Esophagus muscularis mucosa (tissue), 4 donors: ENCODE measurements at regions not wholly inside any gene's neighbourhood (a gene's known extent, or its start where the extent isn't known, plus 50 kb on each side); places are given as distances from the start of the nearest gene placed in this dataset.
A peak's percentile ranks its signal among the peaks of the same experiment; 100 is the strongest.

ENCODE experiments used
- DNase-seq: peaks from one replicate; pipeline ENCODE4 v3.0.0-alpha.2; 2017; ENCODE audit errors: extremely low spot score
- H3K27ac ChIP-seq, 4 donors: fragments of 200-600 bp; sonication (generic); replicated peaks in 1 of 4; 1 replicate in 3 of 4; 2 replicates in 1 of 4; pipeline ENCODE4 v1.5.1; 2016 to 2019; ENCODE audit warnings: mild to moderate bottlenecking in 1 of 4
- H3K27me3 ChIP-seq, 4 donors: fragments of 200-600 bp; sonication (generic); one replicate each; pipeline versions ENCODE4 v1.5.1 to v1.6.0; 2016 to 2019
- H3K36me3 ChIP-seq, 4 donors: fragments of 200-600 bp; sonication (generic); one replicate each; pipeline ENCODE4 v1.5.1; 2016 to 2019
- H3K4me1 ChIP-seq, 4 donors: fragments of 200-600 bp; sonication (generic); one replicate each; pipeline ENCODE4 v1.5.1; 2016 to 2019
- H3K4me3 ChIP-seq, 4 donors: fragments of 200-600 bp; sonication (generic); 1 replicate in 2 of 4; 2 replicates in 2 of 4; pipeline ENCODE4 v1.5.1; 2016 to 2019; ENCODE audit warnings: mild to moderate bottlenecking in 4 of 4, moderate library complexity in 1 of 4
- H3K9me3 ChIP-seq, 4 donors: fragments of 200-600 bp; sonication (generic); 1 replicate in 3 of 4; 2 replicates in 1 of 4; pipeline ENCODE4 v1.5.1; 2016 to 2019
- EP300 ChIP-seq: sonication (generic); formaldehyde crosslinking; IDR thresholded peaks from one replicate; pipeline ENCODE4 v1.6.1; 2017; ENCODE audit warnings: antibody characterized with exemption
- POLR2A ChIP-seq: fragments of 450-650 bp; IDR thresholded peaks from one replicate; pipeline ENCODE4 v1.6.1; 2017; ENCODE audit warnings: antibody characterized with exemption, moderate library complexity, mild to moderate bottlenecking, low read depth
- POLR2AphosphoS5 ChIP-seq, 2 donors: sonication (generic); formaldehyde crosslinking; IDR thresholded peaks; one replicate each; pipeline ENCODE4 v1.6.1; 2017; ENCODE audit warnings: antibody characterized with exemption in 2 of 2
- WGBS: methylation state at CpG from one replicate; pipeline ENCODE4 v1.1.5; 2018; 5-methylcytosine and 5-hydroxymethylcytosine counted together
- intact Hi-C: fragments of 100-400 bp; cut with DNase I; formaldehyde crosslinking; loops from one replicate; pipeline ENCODE4 v1.15.1; 2023
- TF ChIP-seq, protein P1 (sequence below), 3 experiments: fragments of 200-600 bp in 2 of 3; fragments of 450-650 bp in 1 of 3; sonication (generic) in 2 of 3; IDR thresholded peaks; one replicate each; pipeline ENCODE4 v1.5.1; 2017 to 2019; ENCODE audit warnings: antibody characterized with exemption in 3 of 3, mild to moderate bottlenecking in 2 of 3, moderate library complexity in 1 of 3

DNA sequence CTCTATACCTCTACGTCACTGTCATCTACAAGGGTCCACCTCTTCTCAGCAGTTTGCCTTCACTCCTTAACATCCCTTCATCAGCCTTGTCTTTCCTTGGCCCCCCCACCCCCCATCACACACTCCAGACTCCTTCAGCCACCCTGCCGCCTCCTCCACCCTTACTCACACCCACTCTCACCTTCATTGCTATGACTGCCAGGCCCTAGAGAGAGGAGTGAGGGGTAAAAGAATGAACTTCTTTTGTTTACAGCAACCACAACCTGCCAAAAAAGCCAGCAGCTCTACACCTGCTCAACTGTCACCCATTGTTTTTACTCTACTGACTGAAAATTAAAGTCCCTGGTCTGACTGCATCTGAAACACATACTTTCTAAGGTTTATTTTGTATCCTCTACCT lies 112.8 kb downstream of the DUSP6 start:
- H3K4me3 ChIP-seq, result no peak overlapping the region

DNA sequence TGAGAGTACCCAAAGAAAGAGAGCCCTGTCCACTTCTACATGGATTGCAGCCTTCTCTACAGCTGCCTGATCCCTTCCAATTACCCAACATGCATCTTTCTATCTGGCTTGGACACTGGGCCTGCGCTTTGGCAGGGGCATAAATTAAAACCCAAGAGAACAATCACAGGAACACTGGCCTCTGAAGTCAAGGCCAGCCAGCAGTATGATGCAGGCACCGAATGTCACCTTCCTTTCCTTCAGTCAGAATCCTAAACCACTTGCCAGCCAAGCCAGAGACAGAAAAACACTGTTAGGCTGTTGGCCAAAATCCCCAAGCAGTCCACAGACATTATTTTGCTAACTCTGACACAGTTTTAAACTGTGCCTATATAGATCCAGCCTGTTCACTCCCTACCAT lies 113.7 kb downstream of the DUSP6 start:
- TF ChIP-seq POLR2AphosphoS5 (IDR thresholded peaks at IDR 0.05) (peak; percentile 37 to 75), EP300 (no peak)
- Histone ChIP-seq H3K4me1 (peaks cover 14 to 19% (median 16%) of the 10 kb centered on the region in 4 donors), H3K9me3 (no peaks in the 10 kb centered on the region), H3K27me3 (no peaks in the 10 kb centered on the region), H3K36me3 (no peaks in the 10 kb centered on the region), H3K27ac (peak overlapping the region; percentile 49 to 67 (median 66)), H3K4me3 (no peak overlapping the region)
- DNase-seq, result no peak
- WGBS, result 21% methylated on average over 2 of the region's 2 CpGs
- intact Hi-C loops, result no loop called here

More for the DNA sequence above, 112.8 kb downstream of the DUSP6 start:
- no peak for TF ChIP-seq EP300
- TF ChIP-seq, protein P1, sequence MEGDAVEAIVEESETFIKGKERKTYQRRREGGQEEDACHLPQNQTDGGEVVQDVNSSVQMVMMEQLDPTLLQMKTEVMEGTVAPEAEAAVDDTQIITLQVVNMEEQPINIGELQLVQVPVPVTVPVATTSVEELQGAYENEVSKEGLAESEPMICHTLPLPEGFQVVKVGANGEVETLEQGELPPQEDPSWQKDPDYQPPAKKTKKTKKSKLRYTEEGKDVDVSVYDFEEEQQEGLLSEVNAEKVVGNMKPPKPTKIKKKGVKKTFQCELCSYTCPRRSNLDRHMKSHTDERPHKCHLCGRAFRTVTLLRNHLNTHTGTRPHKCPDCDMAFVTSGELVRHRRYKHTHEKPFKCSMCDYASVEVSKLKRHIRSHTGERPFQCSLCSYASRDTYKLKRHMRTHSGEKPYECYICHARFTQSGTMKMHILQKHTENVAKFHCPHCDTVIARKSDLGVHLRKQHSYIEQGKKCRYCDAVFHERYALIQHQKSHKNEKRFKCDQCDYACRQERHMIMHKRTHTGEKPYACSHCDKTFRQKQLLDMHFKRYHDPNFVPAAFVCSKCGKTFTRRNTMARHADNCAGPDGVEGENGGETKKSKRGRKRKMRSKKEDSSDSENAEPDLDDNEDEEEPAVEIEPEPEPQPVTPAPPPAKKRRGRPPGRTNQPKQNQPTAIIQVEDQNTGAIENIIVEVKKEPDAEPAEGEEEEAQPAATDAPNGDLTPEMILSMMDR (IDR thresholded peaks at IDR 0.05), result no peak
- no peak for TF ChIP-seq POLR2AphosphoS5 (IDR thresholded peaks at IDR 0.05)
- TF ChIP-seq POLR2A, result no peak
- 74% methylated on average over 2 of the region's 2 CpGs for WGBS
- intact Hi-C loops, result no loop called here
- DNase-seq, result no peak
- Histone ChIP-seq H3K27me3 (no peaks in the 10 kb centered on the region), H3K4me1 (peaks cover 14 to 28% (median 24%) of the 10 kb centered on the region in 4 donors), H3K36me3 (no peaks in the 10 kb centered on the region), H3K27ac (peak overlapping the region; percentile 49 to 67 (median 66)), H3K9me3 (no peaks in the 10 kb centered on the region)

DNA sequence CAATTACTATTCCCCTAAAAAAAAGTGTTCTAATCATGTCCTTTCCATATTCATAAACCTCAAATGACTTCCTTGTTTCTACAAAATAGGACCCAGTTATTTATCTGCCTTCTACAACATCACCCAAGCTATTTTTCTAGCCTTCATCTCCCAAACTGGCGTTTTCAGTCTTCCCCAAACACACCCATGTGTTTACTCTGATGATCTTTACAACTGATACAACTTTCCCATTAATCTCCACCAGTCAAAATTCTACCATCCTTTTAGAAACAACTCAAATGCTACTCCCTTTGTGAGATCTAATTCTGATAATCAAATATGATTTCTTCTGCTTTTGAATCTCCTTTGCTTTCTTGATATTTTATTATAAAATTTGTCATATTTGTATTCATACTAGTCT lies 114.5 kb downstream of the DUSP6 start:
- Histone ChIP-seq H3K27me3 (no peaks in the 10 kb centered on the region), H3K36me3 (no peaks in the 10 kb centered on the region), H3K4me3 (no peak overlapping the region), H3K4me1 (peaks cover 14 to 18% (median 16%) of the 10 kb centered on the region in 4 donors), H3K9me3 (no peaks in the 10 kb centered on the region), H3K27ac (peak overlapping the region in 1 of 4 donors; percentile 49)
- no peak for DNase-seq
- 91% methylated on average over 1 of the region's 1 CpG for WGBS
- TF ChIP-seq EP300 (no peak), POLR2AphosphoS5 (IDR thresholded peaks at IDR 0.05) (no peak), POLR2A (no peak)
- TF ChIP-seq, protein P1 (IDR thresholded peaks at IDR 0.05), result no peak
- intact Hi-C loops, result no loop called here

DNA sequence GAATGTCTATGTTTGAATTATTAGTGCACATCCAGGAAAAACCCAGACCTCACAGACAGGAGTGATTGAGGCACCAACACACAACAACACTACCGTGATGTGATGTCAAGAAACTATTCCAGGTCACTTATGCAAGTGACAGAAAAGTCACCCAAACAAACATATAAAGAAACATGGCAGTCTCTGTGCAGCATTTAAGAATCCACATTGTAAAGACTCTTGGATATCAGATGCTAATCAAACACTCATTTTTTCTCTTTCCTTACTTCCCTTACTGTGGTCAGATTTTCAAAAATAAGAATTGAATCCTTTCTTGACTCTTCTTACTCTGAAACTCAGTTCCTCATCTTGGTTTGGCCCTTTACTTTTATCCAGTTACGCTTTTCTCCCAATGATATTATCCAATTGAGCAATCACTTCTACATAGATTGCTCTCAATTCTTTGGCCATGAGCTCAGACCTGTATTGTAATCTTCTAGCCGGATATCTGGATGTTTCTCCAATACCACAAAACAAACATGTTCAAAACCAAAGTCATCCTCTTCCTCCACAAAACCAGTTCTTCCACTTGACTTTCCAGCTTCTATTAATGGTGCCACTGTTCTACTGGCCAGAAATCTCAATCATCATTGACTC lies 115.4 kb downstream of the DUSP6 start:
- intact Hi-C loops, result no loop called here
- H3K9me3 ChIP-seq, result no peaks in the 10 kb centered on the region

DNA sequence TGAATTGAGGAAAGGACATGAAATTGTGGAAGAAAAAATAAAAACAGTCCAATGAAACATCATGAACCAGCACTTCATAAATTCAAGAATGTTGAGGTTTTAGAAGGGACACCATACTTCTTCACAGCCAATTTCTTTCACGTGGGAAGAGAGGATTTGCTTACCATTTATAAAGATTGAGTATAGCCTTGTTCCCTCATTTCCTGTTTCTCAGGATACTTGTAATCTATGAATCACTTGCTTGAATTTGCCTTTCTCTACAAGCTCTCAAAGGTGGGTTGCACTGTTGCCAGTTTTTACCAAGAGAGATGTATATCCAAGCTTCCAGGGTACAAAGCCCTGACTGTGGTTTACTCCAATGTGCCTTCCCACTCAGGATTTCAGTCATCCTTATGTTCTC lies 116.1 kb downstream of the DUSP6 start:
- H3K27me3 ChIP-seq, result no peaks in the 10 kb centered on the region
- no peak overlapping the region for H3K27ac ChIP-seq
- no peaks in the 10 kb centered on the region for H3K36me3 ChIP-seq
- intact Hi-C loops, result no loop called here
- WGBS, result 42% methylated on average over 1 of the region's 1 CpG
- TF ChIP-seq, protein P1 (IDR thresholded peaks at IDR 0.05), result no peak
- TF ChIP-seq POLR2AphosphoS5 (IDR thresholded peaks at IDR 0.05) (no peak), POLR2A (no peak), EP300 (no peak)
- DNase-seq, result no peak
- H3K4me3 ChIP-seq, result no peak overlapping the region
- peaks cover 14 to 18% (median 16%) of the 10 kb centered on the region in 4 donors for H3K4me1 ChIP-seq
- H3K9me3 ChIP-seq, result no peaks in the 10 kb centered on the region

More for the DNA sequence above, 115.4 kb downstream of the DUSP6 start:
- 95% methylated on average over 3 of the region's 3 CpGs for WGBS
- DNase-seq, result no peak
- TF ChIP-seq, protein P1 (IDR thresholded peaks at IDR 0.05), result no peak
- TF ChIP-seq POLR2A, result no peak
- TF ChIP-seq POLR2AphosphoS5 (IDR thresholded peaks at IDR 0.05), result no peak
- no peak for TF ChIP-seq EP300
- no peaks in the 10 kb centered on the region for H3K36me3 ChIP-seq
- no peak overlapping the region for H3K4me3 ChIP-seq
- H3K27me3 ChIP-seq, result no peaks in the 10 kb centered on the region
- no peak overlapping the region for H3K27ac ChIP-seq
- peaks cover 14 to 18% (median 16%) of the 10 kb centered on the region in 4 donors for H3K4me1 ChIP-seq
